Hematopoietic multipotent progenitor cell treated with erythropoietin and hydrocortisone succinate and interleukin-3 and kit ligand, for 8 days (in vitro differentiated cells): ENCODE measurements at regions not wholly inside any gene's neighbourhood (a gene's known extent, or its start where the extent isn't known, plus 50 kb on each side); places are given as distances from the start of the nearest gene placed in this dataset.
"Not testable (repeated sequence)": the region's sequence is repeated elsewhere in the genome, so short reads cannot be mapped to it uniquely, and the experiment has no call there.

Experiments used
- DNase-seq: peaks from one replicate; pipeline ENCODE4 v3.0.0-alpha.2; 2015

GRCh38 chr11:134505125-134505524 is 93.1 kb upstream of the B3GAT1 start:
- DNase-seq = no peak

- no peak for DNase-seq
These were observed 92.3 kb upstream of the B3GAT1 start for GRCh38 chr11:134504146-134504905.

- no peak for DNase-seq
These were observed 91.6 kb upstream of the B3GAT1 start for GRCh38 chr11:134503596-134503995.

DNA sequence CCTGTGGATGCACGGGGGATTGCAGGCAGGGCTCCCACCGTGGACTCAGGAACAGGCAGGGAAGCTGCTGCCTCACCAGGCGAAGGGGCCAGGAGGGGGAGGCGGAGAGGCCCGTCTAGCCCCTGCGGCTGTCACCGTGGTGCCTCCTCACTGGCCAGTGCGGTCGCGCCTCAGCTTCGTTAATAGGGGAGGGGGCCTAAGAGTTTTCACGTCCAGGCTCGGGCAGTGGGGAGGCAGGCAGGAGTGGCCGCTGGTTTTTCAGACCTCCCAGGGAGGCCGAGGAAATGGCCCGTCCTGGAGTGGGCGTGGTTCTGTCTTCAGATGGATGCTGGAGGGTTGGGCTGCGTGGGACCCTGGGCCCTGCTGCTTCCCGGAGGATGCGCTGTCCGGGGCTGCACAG is 91.1 kb upstream of the B3GAT1 start:
- no peak for DNase-seq

DNA sequence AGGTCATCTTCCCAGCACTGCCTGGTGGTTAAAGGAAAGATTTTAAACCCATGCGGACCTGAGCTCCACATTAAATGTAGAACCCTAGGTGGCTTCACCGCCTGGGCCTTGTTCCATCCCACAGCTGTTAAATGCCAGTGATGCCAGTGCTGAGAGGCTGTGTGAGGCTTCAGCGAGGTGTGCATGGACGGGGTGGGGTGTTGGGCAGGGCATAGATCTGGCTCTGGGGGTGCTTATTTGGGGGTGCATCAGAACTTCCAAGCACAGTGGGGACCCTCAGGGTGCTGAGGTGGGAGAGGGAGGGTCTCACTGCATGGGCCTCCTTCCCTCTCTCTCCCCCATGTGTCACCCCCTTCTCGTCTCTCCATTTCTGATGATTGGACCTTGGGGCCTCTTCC is 90.1 kb upstream of the B3GAT1 start:
- DNase-seq = no peak

DNA sequence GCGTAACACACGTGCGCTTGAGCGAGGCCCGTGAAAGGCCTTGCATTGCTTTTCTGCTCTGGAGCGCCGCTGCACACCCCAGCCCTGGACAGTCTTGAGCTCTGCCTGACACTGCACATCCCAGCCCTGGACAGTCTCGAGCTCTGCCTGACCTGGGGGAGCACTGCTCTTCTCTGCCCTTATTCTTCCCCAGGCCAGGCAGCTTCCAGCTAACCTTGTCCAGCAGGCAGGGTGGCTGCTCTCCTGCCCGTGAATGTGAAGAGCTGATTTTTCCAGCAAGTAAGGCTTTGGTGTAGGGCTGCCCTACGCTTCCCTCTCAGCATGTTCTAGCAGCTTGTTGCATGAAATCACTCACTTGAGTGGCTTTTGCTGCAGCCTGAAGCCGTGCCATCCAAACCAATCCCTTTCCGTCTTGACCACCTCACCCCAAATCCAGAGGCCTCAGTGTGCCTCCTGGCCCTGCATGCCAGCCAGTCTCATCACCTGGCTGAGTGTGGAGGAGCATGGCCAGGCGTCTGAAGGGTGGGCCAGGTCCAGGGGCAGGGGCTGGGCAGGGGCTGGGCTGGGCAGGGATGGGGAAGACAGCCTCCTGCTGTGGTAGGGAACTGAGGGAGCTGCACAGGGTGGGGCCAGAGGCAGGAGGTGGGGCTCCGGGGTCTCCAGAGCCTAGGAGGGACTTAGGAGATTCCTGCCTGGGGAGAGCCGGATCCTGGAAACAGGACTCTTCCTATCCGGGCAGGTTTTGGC is 89.5 kb upstream of the B3GAT1 start:
- DNase-seq = no peak

GRCh38 chr11:134500621-134501020 is 88.6 kb upstream of the B3GAT1 start:
- DNase-seq = no peak

- no peak for DNase-seq
These were observed 87.9 kb upstream of the B3GAT1 start for GRCh38 chr11:134499990-134500389.

- no peak for DNase-seq
These were observed 86.5 kb upstream of the B3GAT1 start for GRCh38 chr11:134498326-134499139.

DNA sequence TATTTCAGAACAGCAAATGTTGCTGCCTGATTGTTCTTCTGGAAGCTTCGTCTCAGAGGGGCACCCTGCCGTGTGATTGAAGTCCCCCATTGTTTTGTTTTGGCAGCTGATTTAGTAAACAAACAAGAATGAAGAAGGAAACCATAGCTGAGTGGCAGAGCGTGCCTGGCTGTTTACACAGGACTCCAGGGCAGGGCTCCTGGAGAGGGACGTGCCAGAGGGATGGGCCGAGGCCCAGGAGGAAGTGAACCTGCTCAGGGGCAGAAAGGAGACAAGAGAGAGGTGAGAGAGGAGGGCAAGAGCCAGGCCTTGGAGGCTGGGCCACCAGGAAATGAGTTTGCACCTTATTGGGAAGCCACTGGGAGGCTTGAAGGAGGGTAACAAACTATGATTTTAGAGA is 85.5 kb upstream of the B3GAT1 start:
- no peak for DNase-seq

- DNase-seq = not testable (repeated sequence)
These were observed 84.0 kb upstream of the B3GAT1 start for GRCh38 chr11:134496058-134496457.

DNA sequence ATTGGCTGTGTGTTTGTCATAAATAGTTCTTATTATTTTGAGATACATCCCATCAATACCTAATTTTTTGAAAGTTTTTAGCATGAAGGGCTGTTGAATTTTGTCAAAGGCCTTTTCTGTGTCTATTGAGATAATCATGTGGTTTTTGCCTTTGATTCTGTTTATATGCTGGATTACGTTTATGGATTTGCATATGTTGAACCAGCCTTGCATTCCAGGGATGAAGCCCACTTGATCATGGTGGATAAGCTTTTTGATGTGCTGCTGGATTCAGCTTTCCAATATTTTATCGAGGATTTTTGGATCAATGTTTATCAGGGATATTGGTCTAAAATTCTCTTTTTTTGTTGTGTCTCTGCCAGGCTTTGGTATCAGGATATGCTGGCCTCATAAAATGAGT is 82.4 kb upstream of the B3GAT1 start:
- not testable (repeated sequence) for DNase-seq

GRCh38 chr11:134492411-134492810 is 80.4 kb upstream of the B3GAT1 start:
- not testable (repeated sequence) for DNase-seq

- DNase-seq = no peak
These were observed 77.7 kb upstream of the B3GAT1 start for GRCh38 chr11:134489728-134490127.

- DNase-seq = no peak
These were observed 76.9 kb upstream of the B3GAT1 start for GRCh38 chr11:134488913-134489312.

DNA sequence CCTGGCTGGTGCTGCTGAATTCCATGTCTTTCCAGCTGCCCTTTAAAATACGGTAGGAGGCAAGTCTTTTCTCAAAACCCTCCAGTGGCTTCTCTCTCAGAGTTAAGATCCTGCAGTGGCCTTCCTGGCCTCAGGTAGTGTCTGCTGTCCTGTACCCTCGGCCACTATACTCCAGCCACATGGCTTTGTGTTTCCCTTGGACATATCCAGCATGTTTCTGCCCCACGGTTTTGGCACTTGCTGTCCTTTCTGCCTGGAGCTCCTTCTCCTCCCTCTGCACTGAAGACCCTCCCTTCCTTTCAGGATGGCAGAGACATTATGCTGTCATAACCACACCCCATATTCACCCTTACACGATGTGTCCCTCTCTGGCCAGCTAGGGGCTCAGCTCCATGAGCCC is 76.5 kb upstream of the B3GAT1 start:
- DNase-seq = no peak

DNA sequence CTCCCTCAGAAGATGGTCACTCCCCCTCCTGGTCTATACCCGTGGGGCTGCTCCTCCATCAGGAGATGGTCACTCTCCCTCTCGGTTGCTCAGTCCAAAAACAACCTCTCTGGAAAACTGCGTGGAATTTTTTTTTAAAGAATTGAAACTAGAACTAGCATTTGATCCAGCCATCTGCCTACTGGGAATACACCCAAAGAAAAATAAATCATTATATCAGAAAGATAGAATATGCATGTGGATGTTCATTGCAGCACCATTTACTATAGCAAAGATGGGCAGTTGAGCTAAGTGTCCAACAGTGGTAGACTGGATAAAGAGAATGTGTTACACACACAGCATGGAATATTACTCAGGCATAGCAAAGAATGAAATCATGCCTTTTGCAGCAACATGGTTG is 75.7 kb upstream of the B3GAT1 start:
- DNase-seq = no peak

- no peak for DNase-seq
These were observed 74.7 kb upstream of the B3GAT1 start for GRCh38 chr11:134486704-134487103.

- no peak for DNase-seq
These were observed 74.1 kb upstream of the B3GAT1 start for GRCh38 chr11:134486106-134486505.

- no peak for DNase-seq
These were observed 73.3 kb upstream of the B3GAT1 start for GRCh38 chr11:134485316-134485715.

DNA sequence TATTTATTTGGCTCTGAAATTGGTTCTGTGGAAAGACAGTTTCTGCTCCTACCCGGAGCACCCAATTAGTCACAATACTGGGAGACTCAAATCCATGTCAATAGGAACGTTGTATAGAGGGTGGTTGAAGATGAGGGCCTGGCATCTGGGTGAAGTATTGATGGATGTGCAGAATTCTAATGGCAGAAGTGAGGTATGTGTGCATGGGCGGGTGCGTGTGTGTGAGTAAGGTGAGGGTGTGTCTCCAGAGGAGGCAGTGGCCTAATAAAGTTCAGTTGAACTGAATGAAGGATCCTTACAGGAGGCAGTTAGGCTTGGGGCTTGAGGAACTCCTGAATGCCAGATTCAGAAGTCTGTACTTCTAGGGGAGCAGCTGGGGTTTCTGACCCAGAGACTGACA is 71.8 kb upstream of the B3GAT1 start:
- DNase-seq = no peak

DNA sequence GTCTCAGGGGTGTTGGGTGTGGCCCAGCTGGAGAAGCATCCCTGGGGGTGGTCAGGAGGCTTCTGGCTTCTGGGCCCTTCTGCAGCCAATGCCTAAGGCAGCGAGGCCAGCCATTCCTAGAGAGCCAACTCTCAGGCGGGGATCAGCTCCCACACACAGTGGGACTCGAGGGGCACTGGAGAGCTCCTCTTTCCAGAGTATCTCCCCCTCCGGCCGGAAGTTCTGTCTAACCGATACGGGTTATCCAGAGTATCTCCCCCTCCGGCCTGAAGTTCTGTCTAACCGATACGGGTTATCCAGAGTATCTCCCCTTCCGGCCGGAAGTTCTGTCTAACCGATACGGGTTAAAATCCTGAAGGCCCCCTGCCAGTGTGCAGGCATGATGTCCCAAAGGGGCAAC is 71.2 kb upstream of the B3GAT1 start:
- no peak for DNase-seq

DNA sequence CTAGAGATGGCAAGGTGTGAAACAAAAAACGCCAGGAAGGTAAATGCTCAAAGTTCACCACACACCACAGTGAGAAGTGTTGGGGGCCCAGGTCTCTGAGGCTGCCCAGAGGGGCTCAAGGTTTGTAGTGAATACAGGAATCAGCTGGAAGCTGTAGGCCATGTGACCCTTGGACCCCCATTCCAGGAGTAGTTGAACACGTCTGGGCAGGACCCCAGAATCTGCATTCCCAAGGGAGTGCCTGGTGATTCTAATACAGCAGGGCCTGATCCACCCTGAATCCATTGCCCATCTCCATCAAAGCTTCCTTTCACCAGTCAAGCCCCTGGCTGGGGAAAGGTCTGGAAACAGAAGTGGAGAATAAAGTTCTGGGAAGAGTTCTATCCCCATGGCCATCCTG is 70.8 kb upstream of the B3GAT1 start:
- DNase-seq = no peak
